ENCODE measurements at regions not wholly inside any gene's neighbourhood (a gene's known extent, or its start where the extent isn't known, plus 50 kb on each side); places are given as distances from the start of the nearest gene placed in this dataset.

GRCh38 chrX:104400387-104400786 is 145.7 kb upstream of the ESX1 start:
- Histone ChIP-seq H4K20me1 (ENCODE audit: insufficient read depth) (no peaks in the 10 kb centered on the region), H3K9me2 (ENCODE audit: insufficient read depth, low read length) (no peaks in the 10 kb centered on the region), H3K4me3 (ENCODE audit: low read length) (no peak overlapping the region), H3K27me3 (ENCODE audit: insufficient read depth, low read depth, low read length) (no peaks in the 10 kb centered on the region), H3K9ac (ENCODE audit: low read length) (no peak overlapping the region), H3K27ac (ENCODE audit: low read length) (no peak overlapping the region), H3K4me2 (ENCODE audit: low read length) (no peak overlapping the region), H3K36me3 (ENCODE audit: insufficient read depth, low read length) (no peaks in the 10 kb centered on the region), H3K9me3 (ENCODE audit: low read length) (no peaks in the 10 kb centered on the region), H3F3A (ENCODE audit: insufficient read depth, low read length, poor library complexity, severe bottlenecking) (no peaks in the 10 kb centered on the region), H2AFZ (ENCODE audit: low read depth, low read length) (no peak overlapping the region), H3K79me2 (replicated peaks; ENCODE audit: insufficient read depth, low read length) (no peaks in the 10 kb centered on the region)
- TF ChIP-seq RAD21 (conservative IDR thresholded peaks at IDR 0.05) = no peak
- TF ChIP-seq REST (IDR thresholded peaks at IDR 0.05; ENCODE audit: borderline replicate concordance) = no peak
- no peak for TF ChIP-seq CTCF (IDR thresholded peaks at IDR 0.05; ENCODE audit: poor library complexity, severe bottlenecking)
- TF ChIP-seq TAF1 (IDR thresholded peaks at IDR 0.05; ENCODE audit: low read depth) = no peak
- TF ChIP-seq SMC3 (conservative IDR thresholded peaks at IDR 0.05; ENCODE audit: poor library complexity) = no peak
- no peak for TF ChIP-seq POLR2AphosphoS5 (IDR thresholded peaks at IDR 0.05)
- no peak for TF ChIP-seq EZH2 (IDR thresholded peaks at IDR 0.05; ENCODE audit: borderline replicate concordance, insufficient read depth, low read length, poor library complexity, severe bottlenecking)
- TF ChIP-seq MXI1 (conservative IDR thresholded peaks at IDR 0.05; ENCODE audit: poor library complexity, severe bottlenecking) = no peak
- no peak for TF ChIP-seq EP300 (conservative IDR thresholded peaks at IDR 0.05; ENCODE audit: poor library complexity, severe bottlenecking)

GRCh38 chrX:104392350-104392749 is 137.6 kb upstream of the ESX1 start:
- Histone ChIP-seq H4K20me1 (ENCODE audit: insufficient read depth) (no peaks in the 10 kb centered on the region), H3K27ac (ENCODE audit: low read length) (no peak overlapping the region), H3K9ac (ENCODE audit: low read length) (no peak overlapping the region), H3K9me3 (ENCODE audit: low read length) (no peaks in the 10 kb centered on the region), H3K4me2 (ENCODE audit: low read length) (no peak overlapping the region), H3K9me2 (ENCODE audit: insufficient read depth, low read length) (no peaks in the 10 kb centered on the region), H3K36me3 (ENCODE audit: insufficient read depth, low read length) (no peaks in the 10 kb centered on the region), H3F3A (ENCODE audit: insufficient read depth, low read length, poor library complexity, severe bottlenecking) (no peaks in the 10 kb centered on the region), H3K79me2 (replicated peaks; ENCODE audit: insufficient read depth, low read length) (no peaks in the 10 kb centered on the region), H3K27me3 (ENCODE audit: insufficient read depth, low read depth, low read length) (no peaks in the 10 kb centered on the region), H3K4me3 (ENCODE audit: low read length) (no peak overlapping the region), H2AFZ (ENCODE audit: low read depth, low read length) (no peak overlapping the region)
- TF ChIP-seq EP300 (conservative IDR thresholded peaks at IDR 0.05; ENCODE audit: poor library complexity, severe bottlenecking) (no peak), TAF1 (IDR thresholded peaks at IDR 0.05; ENCODE audit: low read depth) (no peak), POLR2AphosphoS5 (IDR thresholded peaks at IDR 0.05) (no peak), RAD21 (conservative IDR thresholded peaks at IDR 0.05) (no peak), REST (IDR thresholded peaks at IDR 0.05; ENCODE audit: borderline replicate concordance) (no peak), EZH2 (IDR thresholded peaks at IDR 0.05; ENCODE audit: borderline replicate concordance, insufficient read depth, low read length, poor library complexity, severe bottlenecking) (no peak), MXI1 (conservative IDR thresholded peaks at IDR 0.05; ENCODE audit: poor library complexity, severe bottlenecking) (no peak), SMC3 (conservative IDR thresholded peaks at IDR 0.05; ENCODE audit: poor library complexity) (no peak), CTCF (IDR thresholded peaks at IDR 0.05; ENCODE audit: poor library complexity, severe bottlenecking) (no peak)
